Ishikawa (cell line): ENCODE measurements at regions not wholly inside any gene's neighbourhood (a gene's known extent, or its start where the extent isn't known, plus 50 kb on each side); places are given as distances from the start of the nearest gene placed in this dataset.

Experiments used
- CEBPB ChIP-seq: IDR thresholded peaks from 2 replicates; pipeline ENCODE4 v1.6.1; 2012
- CREB1 ChIP-seq: IDR thresholded peaks from 2 replicates; pipeline ENCODE4 v1.6.1; 2012; ENCODE audit warnings: low read depth
- EP300 ChIP-seq: IDR thresholded peaks from 2 replicates; pipeline ENCODE4 v1.6.1; 2012; ENCODE audit warnings: borderline replicate concordance
- FOXM1 ChIP-seq: IDR thresholded peaks from 2 replicates; pipeline ENCODE4 v1.6.1; 2012; ENCODE audit warnings: low read depth, borderline replicate concordance
- NFIC ChIP-seq: IDR thresholded peaks from 2 replicates; pipeline ENCODE4 v1.6.1; 2012
- RAD21 ChIP-seq: IDR thresholded peaks from 2 replicates; pipeline ENCODE4 v1.6.1; 2012; ENCODE audit warnings: low read depth
- TCF12 ChIP-seq: IDR thresholded peaks from 2 replicates; pipeline ENCODE4 v1.6.1; 2012; ENCODE audit warnings: low read depth
- YY1 ChIP-seq: IDR thresholded peaks from 2 replicates; pipeline ENCODE4 v1.6.1; 2012; ENCODE audit warnings: low read depth
- ZBTB7A ChIP-seq: IDR thresholded peaks from 2 replicates; pipeline ENCODE4 v1.6.1; 2012; ENCODE audit warnings: low read depth
- TF ChIP-seq, protein P1 (sequence below): IDR thresholded peaks from 2 replicates; pipeline ENCODE4 v1.6.1; 2012; ENCODE audit warnings: low read depth, mild to moderate bottlenecking
- TF ChIP-seq, protein P2 (sequence below): IDR thresholded peaks from 2 replicates; pipeline ENCODE4 v1.6.1; 2012
- TF ChIP-seq, protein P3 (sequence below): IDR thresholded peaks from 2 replicates; pipeline ENCODE4 v1.6.1; 2012

- no peak for TF ChIP-seq EP300
- TF ChIP-seq NFIC, result no peak
- TF ChIP-seq, protein P1, sequence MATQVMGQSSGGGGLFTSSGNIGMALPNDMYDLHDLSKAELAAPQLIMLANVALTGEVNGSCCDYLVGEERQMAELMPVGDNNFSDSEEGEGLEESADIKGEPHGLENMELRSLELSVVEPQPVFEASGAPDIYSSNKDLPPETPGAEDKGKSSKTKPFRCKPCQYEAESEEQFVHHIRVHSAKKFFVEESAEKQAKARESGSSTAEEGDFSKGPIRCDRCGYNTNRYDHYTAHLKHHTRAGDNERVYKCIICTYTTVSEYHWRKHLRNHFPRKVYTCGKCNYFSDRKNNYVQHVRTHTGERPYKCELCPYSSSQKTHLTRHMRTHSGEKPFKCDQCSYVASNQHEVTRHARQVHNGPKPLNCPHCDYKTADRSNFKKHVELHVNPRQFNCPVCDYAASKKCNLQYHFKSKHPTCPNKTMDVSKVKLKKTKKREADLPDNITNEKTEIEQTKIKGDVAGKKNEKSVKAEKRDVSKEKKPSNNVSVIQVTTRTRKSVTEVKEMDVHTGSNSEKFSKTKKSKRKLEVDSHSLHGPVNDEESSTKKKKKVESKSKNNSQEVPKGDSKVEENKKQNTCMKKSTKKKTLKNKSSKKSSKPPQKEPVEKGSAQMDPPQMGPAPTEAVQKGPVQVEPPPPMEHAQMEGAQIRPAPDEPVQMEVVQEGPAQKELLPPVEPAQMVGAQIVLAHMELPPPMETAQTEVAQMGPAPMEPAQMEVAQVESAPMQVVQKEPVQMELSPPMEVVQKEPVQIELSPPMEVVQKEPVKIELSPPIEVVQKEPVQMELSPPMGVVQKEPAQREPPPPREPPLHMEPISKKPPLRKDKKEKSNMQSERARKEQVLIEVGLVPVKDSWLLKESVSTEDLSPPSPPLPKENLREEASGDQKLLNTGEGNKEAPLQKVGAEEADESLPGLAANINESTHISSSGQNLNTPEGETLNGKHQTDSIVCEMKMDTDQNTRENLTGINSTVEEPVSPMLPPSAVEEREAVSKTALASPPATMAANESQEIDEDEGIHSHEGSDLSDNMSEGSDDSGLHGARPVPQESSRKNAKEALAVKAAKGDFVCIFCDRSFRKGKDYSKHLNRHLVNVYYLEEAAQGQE, result no peak
- no peak for TF ChIP-seq RAD21
- TF ChIP-seq YY1, result no peak
- TF ChIP-seq CEBPB, result no peak
- TF ChIP-seq, protein P2, sequence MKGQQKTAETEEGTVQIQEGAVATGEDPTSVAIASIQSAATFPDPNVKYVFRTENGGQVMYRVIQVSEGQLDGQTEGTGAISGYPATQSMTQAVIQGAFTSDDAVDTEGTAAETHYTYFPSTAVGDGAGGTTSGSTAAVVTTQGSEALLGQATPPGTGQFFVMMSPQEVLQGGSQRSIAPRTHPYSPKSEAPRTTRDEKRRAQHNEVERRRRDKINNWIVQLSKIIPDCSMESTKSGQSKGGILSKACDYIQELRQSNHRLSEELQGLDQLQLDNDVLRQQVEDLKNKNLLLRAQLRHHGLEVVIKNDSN, result no peak
- TF ChIP-seq, protein P3, sequence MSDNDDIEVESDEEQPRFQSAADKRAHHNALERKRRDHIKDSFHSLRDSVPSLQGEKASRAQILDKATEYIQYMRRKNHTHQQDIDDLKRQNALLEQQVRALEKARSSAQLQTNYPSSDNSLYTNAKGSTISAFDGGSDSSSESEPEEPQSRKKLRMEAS, result no peak
- TF ChIP-seq TCF12, result no peak
- no peak for TF ChIP-seq FOXM1
- TF ChIP-seq ZBTB7A, result no peak
- TF ChIP-seq CREB1, result no peak
These were observed 188.9 kb upstream of the OSR1 start for GRCh38 chr2:19547321-19547720.
